ENCODE measurements at regions not wholly inside any gene's neighbourhood (a gene's known extent, or its start where the extent isn't known, plus 50 kb on each side); places are given as distances from the start of the nearest gene placed in this dataset.

DNA sequence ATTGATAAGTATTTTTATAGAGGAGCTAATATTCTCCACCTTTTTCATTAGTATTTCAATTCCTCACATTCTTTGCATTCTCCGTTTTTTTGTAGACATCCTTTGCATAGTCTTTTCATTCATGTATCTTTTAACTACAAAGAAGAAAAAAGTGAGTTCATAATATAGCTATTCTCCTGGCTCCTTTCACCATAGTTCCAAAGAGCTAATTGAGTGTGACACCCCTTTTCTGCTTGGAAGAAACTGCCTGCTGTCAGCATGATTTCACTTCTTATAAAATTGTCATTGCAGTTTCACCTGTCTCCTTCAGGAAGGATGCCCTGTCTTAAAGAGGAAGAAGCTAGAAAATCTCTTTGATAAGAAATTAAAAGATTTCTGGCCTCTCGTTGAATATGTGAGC is 991.1 kb downstream of the KCNT2 start:
- no peak for DNase-seq

DNA sequence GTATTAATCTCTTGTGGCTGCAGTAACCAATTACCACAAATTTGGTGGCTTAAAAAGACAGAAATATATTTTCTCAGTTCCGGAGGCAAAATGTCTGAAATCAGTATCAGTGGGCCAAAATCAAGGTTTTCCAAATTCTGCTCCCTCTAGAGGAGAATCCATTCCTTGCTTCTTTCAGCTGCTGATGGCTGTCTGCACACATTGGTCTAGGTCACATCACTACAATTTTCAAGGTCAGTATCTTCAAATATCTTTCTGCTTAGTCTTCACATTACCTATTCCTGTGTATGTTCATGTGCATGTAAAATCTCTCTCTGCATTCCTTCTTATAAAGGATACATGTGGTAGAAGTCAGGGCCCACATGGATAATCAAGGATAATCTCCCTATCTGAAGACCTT is 999.4 kb downstream of the KCNT2 start:
- no peak for DNase-seq

DNA sequence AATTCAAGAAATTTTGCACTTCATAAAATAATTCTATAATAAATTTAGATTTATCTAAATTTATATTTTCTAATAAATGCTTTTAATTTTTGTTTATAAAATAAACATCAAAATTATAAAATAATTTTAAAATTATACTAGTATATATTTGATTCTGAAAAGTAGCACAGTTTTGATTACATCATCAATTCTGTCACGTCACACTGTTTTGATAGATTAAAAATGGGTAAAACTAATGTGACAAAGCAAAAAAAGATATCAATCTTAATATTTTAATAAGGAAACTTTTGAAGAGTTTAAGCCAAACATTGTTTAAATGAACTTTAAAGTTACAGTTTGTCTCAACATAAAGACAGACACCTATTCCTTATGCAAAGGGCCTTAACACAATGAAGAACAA is 1001.8 kb downstream of the KCNT2 start:
- DNase-seq, result no peak

DNA sequence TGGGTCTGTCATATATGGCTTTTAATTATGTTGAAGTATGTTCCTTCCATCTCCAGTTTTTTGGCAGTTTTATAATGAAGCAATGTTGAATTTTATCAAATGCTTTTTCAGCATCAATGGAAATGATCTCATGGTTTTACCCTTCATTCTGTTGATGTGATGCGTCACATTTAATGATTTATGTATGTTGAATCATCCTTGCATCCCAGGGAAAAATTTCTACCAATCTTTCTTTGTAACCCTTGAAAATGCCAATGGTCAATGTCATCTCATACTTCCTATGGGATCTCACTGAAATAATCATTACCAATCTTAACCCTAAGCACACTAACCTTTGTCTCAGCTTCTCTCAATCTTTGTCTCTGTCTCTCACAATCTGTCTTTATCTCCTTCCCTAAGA is 1004.0 kb downstream of the KCNT2 start:
- DNase-seq, result no peak

DNA sequence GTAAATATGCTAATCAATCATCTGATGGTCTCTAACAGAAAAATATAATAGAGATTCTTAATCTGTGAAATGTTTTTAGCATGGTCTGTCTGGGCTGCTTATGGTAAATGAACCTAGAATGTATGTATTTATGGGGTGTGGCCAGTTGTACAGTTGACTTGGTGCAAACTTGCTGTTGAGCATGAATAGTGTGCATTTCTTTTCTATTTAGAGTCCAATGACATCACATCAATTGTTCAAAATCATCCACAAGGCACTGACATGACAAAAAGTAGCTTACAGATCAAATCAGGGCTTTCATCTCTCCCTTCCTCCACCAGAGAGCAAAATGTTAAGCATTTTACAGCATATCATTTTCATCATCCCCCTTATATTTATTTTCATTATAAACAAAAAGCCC is 1010.3 kb downstream of the KCNT2 start:
- no peak for DNase-seq

DNA sequence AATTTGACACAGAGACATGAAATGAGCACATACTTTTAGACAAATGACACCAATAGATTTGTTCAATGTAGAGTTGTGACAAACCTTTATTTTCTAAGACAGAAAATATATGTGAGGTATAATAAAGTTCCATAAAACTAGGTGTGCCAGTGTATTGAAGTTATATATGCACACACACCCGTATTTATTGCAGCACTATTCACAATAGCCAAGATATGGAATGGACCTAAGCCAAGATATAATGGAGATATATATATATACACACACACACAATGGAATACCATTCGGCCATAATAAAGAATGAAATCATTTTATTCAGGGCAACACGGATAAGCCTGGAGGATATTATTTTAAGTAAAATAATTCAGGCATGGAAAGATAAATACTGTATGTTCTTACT is 1013.5 kb downstream of the KCNT2 start:
- DNase-seq, result no peak

DNA sequence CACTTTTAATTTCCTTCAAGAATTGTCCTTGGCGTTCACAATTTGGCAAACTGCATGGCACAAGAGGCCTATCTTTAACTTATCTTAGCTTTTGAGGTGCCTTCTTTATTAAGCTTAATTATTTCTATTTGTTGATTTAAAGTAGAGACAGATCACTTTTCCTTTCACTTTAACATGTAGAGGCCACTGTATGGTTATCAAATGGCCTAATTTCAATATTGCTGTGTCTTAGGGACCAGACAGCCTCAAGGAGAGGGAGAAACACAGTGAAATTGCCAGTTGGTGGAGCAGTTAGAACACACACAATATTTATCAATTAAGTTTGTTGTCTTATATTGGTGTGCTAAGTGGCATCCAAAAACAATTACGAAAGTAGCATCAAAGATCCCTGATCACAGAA is 1013.9 kb downstream of the KCNT2 start:
- DNase-seq, result no peak

DNA sequence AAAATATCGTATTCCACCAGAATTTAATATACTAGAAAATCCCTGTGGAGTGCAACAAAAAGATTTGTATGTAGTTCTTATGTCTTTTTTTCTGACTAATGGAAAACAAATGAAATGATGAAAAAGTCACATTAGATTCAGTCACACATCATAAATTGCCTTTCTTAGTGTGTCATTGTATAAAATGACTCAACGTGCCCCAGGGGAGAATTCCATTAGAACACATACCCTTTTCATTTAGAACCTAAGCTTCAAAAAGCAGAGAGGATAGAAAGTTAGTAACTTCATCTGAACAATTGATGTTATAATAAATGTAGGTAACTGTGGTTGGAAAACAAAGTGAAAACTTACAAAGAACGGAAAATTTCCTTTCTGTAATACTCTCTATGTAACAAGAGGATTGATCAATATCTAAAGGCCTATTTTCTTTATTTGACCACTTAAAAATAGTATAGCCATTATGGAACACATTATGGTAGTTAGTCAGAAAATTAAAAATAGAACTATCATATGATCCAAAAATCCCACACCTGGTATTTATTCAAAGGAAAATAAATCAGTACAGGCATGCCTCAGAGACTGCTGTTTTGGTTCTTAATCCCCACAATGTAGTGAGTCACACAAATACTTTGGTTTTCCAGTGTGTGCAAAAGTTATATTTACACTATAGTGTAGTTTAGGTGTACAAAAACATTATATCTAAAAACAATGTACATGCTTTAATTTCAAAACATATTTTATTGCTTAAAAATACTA is 1016.1 kb downstream of the KCNT2 start:
- DNase-seq, result no peak

DNA sequence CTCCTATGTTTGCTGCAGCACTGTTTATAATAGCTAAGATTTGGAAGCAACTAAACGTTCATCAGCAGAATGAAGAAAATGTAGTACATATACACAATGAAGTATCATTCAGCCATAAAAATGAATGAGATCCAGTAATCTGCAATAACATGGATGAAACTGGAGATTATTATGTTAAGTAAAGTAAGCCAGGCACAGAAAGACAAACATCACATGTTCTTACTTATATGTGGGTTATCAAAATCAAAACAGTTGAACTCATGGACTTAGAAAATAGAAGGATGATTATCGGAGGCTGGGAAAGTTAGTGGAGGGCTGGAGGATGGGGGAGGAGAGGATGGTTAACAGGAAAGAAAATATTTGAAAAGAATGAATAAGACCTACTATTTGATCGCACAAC is 1017.6 kb downstream of the KCNT2 start:
- no peak for DNase-seq

DNA sequence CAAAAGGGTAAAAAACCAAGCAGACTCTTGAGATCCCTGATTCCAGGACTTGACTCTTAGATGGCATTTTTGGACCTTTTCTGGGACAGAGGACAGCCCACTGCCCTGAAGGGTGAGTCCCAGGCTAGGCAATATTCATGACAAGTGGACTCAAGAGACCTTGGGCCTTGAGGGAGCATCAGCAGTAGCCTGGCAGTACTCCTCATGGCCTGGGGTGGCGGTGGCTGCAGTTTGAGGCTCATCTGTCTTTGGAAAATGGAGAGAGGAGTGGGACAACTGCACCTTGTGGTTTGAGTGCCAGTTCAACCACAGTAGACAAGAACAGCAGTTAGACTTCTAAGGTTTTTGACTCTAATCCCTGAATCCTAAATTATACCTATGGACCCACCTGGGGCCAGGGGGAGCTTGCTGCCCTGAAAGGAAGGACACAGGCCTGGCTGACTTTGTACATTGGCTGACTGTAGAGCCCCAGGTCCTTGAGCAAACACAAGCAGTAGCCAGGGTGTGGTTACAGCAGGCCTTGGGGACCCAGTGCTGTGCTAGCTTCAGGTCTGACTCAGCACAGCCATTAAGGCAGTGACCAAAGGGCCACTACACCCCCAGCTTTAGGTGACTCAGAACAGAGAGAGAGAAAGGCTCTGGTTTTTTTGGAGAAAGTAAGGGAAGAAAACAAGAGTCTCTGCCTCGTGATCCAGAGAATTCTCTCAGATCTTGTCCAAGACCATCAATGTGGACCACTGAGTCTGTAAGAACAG is 1023.2 kb downstream of the KCNT2 start:
- DNase-seq, result no peak

DNA sequence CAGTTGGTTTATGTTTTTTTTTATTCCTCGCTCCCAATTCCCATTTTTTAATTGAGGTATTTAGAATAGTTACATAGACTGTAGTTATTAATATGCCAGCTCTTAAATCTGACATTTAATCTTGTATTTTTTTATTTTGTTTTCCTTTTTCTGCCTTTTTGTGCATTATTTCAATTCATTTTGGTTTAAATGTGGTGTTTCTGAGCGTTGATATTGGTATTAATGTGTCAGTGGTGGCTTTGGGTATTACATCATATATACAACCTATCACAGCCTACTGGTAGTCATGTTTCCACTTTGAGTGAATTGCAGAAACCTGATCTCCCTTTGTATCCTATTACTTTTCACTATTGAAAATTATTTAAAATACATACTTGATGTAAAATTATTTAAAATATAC is 1027.3 kb downstream of the KCNT2 start:
- peak; percentile 2 for DNase-seq

DNA sequence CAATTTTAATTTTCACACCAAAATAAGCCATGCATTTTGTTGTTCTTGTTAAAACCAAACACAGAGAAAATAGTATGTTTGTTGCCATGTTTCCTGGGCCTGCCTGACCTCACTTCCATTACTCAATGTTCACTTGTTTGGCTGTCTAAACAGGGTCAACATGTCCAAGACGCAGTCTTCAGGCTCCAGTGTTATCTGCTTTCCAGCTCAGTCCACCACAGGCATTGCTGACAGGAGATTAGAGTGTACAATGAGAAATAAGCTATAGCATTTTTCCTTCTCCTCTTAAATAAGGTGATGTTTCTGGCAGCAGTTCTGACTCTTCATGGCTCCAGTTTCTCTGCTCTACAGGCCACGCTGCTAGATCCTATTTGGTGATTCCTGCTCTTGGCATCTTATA is 1030.5 kb downstream of the KCNT2 start:
- DNase-seq, result no peak

DNA sequence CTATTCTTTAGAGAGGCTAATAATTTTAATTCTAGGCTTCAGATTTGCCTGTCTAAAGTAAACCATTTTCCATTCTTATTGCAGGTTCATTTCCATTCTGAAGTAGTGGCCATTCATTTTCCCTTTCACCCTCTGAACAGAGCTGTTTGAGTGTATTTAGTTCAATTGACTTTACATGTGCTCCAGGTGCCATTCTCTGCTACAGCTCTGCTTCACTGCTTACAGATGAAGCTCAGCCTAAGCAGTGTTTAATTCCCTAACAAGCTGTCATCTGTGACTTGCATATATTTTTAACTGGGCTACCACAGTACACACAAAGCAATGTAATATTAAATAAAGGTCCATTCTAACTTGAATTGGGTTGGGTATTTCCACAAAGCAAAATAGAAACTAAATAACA is 1031.6 kb downstream of the KCNT2 start:
- no peak for DNase-seq

DNA sequence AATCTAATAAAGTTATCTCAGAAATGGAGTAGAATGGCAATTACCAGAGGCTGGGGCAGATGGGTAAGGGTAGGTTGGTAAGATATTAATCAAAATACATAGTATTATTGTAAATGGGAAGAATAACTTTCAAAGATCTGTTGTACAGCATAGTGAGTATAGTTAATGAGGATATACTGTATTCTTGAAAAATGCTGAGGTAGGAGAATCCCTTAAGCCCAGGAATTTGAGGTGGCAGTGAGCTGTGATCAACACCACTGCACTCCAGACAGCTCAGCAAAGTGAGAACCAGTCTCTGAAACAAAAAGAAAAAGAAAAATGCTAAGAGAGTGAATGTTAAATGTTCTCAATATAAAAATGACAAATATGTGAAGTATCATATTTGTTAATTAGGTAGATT is 1033.7 kb downstream of the KCNT2 start:
- no peak for DNase-seq

DNA sequence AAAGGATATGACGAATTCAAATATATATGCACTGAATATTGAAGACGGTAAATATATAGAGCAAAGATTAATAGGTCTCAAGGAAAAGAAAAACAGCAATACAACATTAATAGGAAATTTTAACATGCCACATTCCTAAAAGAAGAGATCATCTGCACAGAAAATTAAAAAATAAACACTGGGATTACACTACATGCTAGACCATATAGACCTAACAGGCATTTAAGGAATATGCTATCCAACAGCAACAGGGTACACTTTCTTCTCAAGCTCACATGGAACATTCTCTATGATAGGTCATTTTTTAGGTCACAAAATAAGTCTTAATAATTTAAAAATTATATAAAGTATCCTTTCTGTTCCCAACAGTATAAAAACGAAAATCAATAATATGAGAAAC is 1038.3 kb downstream of the KCNT2 start:
- no peak for DNase-seq

DNA sequence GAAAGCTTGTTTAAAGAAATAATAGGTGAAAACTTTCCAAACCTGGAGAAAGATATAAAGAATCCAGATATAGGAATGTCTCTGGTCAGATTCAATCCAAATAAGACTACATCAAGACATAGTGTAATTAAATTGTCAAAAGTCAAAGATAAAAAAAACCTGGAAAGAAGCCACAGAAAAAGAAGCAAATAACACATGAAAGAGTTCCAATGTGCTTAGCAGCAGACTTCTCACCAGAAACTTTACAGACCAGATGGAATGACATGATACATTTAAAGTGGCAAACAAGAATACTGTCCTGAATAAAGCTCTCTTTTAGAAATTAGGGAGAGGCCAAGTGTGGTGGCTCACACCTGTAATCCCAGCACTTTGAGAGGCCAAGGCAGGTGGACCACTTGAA is 1039.9 kb downstream of the KCNT2 start:
- no peak for DNase-seq

DNA sequence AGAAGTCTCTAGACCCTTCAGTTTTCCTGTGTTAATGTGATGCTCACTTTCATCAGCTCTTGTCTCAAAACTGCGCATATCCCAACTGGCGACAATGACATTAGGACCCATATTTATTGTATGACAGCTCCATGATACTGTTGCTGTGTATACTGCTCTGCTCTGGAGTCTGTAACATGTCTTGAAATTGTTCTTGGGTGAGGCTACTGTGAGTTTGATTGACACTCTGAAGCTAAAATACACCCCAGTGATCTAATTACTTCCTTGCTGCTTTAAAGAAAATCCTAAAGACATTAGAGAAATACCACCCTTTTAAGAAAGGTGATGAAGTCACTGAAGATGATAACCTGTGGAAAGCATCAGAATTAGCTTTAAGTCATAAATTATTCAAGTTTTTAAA is 1046.2 kb downstream of the KCNT2 start:
- no peak for DNase-seq

DNA sequence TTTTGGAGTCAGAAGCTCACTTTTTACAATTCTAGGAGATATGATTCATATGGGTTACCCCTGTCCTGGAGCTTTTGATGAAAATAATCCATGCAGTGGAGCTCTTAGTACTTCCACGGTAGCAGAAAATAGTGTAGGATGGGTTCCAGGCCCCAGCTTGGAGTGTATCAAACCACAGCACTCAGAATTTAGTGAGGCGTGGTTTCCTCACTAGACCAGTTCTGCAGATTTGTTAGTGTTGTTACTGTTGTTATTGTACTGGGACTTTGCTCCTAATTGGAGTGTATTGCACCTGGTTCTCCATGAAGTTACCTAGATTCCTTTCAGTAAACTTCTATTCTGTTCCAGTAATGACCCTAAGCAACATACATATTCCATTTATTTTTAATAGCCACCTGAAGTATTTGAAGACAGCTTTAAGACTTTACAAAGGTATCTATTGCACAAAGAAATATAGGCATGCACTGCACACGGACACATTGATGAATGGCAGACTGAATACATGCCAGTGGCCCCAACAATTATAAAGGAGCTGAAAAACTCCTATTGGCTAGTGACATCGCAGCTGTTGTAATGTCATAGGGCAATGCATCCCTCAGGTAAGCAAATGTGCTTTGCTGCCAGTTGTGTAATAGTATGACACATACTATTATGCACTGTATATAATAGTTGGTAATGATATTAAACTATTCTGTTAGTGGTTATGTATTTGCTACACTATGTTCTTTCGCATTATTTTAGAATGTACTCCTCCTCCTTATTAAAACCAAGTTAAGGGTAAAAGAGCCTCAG is 1058.0 kb downstream of the KCNT2 start:
- no peak for DNase-seq

DNA sequence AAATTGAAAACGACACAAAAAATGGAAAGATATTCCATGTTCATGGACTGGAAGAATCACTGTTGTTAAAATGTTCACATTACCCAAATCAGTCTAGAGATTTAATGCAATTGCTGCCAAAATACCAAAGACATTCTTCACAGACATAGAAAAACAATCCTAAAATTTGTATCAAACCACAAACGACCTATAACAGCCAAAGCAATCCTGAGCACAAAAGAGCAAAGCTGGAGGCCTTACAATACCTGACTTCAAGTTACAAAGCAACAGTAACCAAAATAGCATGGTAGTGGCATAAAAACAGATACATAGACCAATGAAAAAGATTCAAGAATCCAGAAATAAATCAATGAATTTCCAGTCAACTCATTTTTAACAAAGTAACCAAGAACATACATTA is 1077.3 kb downstream of the KCNT2 start:
- no peak for DNase-seq

DNA sequence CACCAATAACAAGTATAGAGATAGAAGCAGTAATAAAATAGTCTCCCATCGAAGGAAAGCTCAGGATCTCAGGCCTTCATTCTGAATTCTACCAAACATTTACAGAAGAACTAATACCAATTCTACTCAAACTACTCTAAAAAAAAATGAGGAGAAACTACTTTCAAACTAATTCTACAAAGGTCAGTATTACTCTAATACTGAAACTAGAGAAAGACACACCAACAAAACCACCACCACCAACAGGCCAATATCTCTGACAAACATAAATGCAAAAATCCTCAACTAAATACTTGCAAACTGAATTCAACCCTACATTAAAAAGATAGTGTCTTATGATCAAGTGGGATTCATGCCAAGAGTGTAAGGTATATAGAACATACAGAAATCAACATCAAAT is 1078.4 kb downstream of the KCNT2 start:
- DNase-seq, result no peak

DNA sequence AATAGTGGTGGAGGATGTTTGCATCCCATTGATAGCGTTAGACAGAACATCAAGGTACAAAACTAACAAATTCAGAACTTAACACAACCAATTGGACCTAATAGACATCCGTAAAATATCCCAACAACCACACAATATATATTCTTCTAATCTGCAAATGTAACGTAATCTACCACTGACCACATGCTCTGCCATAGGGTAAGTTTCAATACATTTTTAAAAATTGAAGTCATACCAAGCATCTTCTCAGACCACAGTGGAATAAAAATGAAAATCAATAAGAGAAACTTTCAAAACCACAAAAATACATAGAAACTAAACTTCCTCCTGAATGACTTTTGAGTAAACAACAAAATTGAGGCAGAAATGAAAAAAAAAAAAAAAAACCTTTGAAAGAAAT is 1087.5 kb downstream of the KCNT2 start:
- no peak for DNase-seq

DNA sequence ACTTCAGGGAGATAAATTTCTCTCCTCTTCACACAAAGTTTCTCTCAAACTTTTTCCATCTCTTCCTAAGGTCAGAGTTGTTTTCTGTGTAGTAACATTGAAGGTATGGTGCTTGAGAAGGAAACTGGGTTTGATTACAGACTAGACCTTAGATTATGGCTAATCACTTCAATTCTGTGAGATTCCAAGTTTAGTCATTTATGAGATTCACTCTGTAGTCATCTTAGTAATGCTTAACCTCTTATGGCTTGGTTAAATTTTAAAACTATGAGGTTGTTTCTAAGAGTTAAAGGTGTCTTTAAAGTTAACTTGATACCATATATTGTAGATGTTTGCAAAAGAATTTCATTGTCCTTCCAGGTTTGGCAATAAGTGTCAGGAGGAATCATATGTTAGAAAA is 1092.2 kb downstream of the KCNT2 start:
- DNase-seq, result no peak

DNA sequence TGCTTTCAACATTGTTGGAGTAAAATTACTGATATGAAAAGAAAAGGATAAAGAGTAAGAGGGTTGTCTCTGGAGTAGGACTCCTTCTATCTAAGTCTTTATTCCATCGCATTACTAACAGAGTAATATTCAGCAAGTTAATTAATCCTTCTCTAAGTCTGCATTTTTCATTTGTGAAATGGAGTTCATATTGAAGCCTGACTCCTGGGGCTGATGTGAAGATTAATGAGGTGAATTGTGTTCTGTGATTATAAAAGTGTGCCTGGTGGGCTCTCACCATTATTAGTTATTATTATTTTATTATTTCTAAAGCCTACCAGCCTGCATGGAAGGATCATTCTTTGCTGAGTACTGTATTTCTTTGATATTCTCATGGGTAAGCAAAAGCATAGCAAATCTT is 1096.7 kb downstream of the KCNT2 start:
- DNase-seq, result no peak

DNA sequence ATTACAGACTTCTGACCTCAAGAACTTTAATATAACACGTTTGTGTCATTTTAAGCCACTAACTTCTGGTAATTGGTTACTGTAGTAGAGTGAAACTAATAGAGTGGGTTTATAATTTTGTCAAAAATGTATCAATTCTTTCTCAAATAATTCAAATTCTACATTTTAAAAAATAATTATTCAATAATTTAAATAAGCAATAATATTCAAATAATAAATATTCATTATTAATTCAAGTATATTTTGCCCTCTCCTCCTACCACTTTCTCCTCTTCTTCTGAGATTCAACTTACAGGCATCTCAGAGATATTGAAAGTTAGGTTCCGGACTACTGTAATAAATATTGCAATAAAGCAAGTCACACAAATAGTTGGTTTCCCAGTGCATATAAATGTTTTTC is 1107.1 kb downstream of the KCNT2 start:
- no peak for DNase-seq

Data from hematopoietic multipotent progenitor cell treated with erythropoietin and hydrocortisone succinate and interleukin-3 and kit ligand, for 6 days (in vitro differentiated cells).